ENCODE measurements at regions not wholly inside any gene's neighbourhood (a gene's known extent, or its start where the extent isn't known, plus 50 kb on each side); places are given as distances from the start of the nearest gene placed in this dataset.

DNA sequence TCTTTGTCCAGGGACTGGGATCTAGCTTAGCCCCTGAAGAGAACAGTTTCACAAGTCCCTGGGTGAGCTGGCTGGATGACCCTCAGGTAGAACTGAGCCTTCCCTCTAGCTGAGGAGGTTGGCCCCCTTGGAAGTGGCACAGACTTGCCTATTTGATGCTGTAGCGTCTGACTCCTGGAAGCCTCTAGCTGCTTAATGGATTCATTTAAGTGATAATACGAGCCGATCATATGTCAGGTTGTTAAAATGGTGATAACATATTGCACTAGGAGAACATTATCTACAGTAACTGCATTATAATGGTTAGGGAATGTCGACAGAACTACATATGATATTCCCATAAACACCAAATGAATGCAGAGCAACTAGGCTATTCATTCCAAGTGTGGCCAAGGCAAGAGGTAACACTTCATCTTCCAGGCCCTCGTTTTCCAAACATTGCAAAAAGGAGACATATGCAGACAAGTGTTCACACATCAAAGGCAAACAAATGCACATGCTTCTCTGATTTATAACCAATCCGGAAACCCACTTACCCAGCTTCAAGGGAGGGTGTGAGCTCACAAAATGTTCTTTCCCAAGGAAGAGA, 340.1 kb upstream of the PLXNA2 start:
- POLR2A ChIA-PET, result no interaction called here
- no peak for TF ChIP-seq HDGF (IDR thresholded peaks at IDR 0.05; ENCODE audit: borderline replicate concordance)
- no peak for TF ChIP-seq ELF4 (IDR thresholded peaks at IDR 0.05)
- TF ChIP-seq FOXK2 (IDR thresholded peaks at IDR 0.05), result no peak
- TF ChIP-seq, protein P1, sequence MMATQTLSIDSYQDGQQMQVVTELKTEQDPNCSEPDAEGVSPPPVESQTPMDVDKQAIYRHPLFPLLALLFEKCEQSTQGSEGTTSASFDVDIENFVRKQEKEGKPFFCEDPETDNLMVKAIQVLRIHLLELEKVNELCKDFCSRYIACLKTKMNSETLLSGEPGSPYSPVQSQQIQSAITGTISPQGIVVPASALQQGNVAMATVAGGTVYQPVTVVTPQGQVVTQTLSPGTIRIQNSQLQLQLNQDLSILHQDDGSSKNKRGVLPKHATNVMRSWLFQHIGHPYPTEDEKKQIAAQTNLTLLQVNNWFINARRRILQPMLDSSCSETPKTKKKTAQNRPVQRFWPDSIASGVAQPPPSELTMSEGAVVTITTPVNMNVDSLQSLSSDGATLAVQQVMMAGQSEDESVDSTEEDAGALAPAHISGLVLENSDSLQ (IDR thresholded peaks at IDR 0.05), result no peak
- no peak for TF ChIP-seq ZNF384 (IDR thresholded peaks at IDR 0.05)
- TF ChIP-seq LEF1 (IDR thresholded peaks at IDR 0.05; ENCODE audit: borderline replicate concordance), result no peak
- CTCF ChIA-PET, result no interaction called here
- DNase-seq (ENCODE audit: extremely low spot score), result no peak

DNA sequence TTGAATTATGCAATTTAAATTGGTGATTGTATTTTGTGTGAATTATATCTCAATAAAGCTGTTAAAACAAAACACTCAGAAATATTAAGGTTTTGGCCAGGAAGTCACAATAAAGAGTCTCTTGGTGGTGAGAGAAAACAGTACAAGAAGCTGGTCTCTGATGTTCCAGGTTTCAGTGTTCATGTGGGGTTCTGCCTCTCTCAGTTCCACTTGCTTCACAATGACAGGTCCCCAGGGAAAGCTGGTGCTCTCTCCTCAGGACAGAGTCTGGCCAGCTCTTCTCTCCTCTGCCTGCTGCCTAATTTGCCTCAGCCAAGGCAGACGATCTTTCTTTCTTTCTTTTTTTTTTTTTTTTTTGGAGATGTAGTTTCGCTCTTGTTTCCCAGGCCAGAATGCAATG, 342.9 kb upstream of the PLXNA2 start:
- TF ChIP-seq CTBP1 (IDR thresholded peaks at IDR 0.05; ENCODE audit: borderline replicate concordance) (no peak), L3MBTL2 (conservative IDR thresholded peaks at IDR 0.05) (no peak), ZNF384 (IDR thresholded peaks at IDR 0.05) (no peak), LEF1 (IDR thresholded peaks at IDR 0.05; ENCODE audit: borderline replicate concordance) (no peak), ARNT (IDR thresholded peaks at IDR 0.05) (no peak), BHLHE40 (IDR thresholded peaks at IDR 0.05; ENCODE audit: borderline replicate concordance) (no peak), SUZ12 (IDR thresholded peaks at IDR 0.05) (no peak), FOXM1 (IDR thresholded peaks at IDR 0.05; ENCODE audit: borderline replicate concordance) (no peak)
- TF ChIP-seq, protein P1 (IDR thresholded peaks at IDR 0.05), result no peak
- CTCF ChIA-PET, result interaction anchor here (0.6 kb wide), 1 partner anchor 759 kb away, joined by 3 read pairs; no protein-coding TSS in a partner anchor
- POLR2A ChIA-PET, result no interaction called here
- no peak for DNase-seq (ENCODE audit: extremely low spot score)

DNA sequence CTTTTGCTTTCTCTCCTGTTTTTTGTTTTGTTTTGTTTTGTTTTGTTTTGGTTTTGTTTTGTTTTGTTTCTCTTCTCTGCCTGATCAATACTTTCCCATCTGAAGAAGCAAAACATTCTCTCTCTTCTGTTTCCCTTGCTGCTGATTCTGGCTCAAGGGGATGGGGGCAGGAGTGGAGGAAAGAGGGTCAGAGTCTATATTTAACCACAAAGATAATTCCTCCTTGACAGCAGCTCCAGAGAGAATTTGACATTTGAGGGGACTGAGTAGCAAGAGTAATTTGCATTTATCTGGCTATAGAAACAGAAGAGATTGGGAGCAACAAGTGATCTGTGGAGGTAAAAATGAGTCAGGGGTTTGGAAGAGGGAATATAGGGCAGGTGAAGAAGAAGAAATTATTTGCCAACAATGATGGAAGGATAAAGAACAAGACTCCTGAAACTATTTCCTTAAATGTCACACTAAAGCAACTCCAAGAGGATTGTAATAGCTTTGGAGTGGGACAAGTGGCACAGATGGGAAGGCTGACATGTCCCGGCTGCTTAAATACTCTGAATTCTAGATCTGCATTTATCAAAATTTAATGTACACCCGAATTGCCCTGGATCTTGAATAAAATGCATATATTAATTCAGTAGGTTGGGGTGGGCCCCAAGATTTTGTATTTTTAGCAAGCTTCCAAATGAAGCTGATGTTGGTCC, 349.3 kb upstream of the PLXNA2 start:
- ChIA-PET POLR2A (no interaction called here), CTCF (no interaction called here)
- TF ChIP-seq ARNT (IDR thresholded peaks at IDR 0.05), result no peak
- no peak for TF ChIP-seq L3MBTL2 (conservative IDR thresholded peaks at IDR 0.05)
- TF ChIP-seq FOXA1 (IDR thresholded peaks at IDR 0.05), result no peak
- no peak for TF ChIP-seq ELF4 (IDR thresholded peaks at IDR 0.05)
- TF ChIP-seq HDGF (IDR thresholded peaks at IDR 0.05; ENCODE audit: borderline replicate concordance), result no peak
- no peak for TF ChIP-seq FOXK2 (IDR thresholded peaks at IDR 0.05)
- no peak for TF ChIP-seq NFRKB (IDR thresholded peaks at IDR 0.05)
- TF ChIP-seq FOXM1 (IDR thresholded peaks at IDR 0.05; ENCODE audit: borderline replicate concordance), result no peak
- TF ChIP-seq, protein P1 (IDR thresholded peaks at IDR 0.05), result no peak
- TF ChIP-seq CTBP1 (IDR thresholded peaks at IDR 0.05; ENCODE audit: borderline replicate concordance), result no peak
- no peak for TF ChIP-seq SUZ12 (IDR thresholded peaks at IDR 0.05)
- no peak for TF ChIP-seq ZNF384 (IDR thresholded peaks at IDR 0.05)
- TF ChIP-seq TARDBP (IDR thresholded peaks at IDR 0.05), result no peak
- DNase-seq (ENCODE audit: extremely low spot score), result no peak

DNA sequence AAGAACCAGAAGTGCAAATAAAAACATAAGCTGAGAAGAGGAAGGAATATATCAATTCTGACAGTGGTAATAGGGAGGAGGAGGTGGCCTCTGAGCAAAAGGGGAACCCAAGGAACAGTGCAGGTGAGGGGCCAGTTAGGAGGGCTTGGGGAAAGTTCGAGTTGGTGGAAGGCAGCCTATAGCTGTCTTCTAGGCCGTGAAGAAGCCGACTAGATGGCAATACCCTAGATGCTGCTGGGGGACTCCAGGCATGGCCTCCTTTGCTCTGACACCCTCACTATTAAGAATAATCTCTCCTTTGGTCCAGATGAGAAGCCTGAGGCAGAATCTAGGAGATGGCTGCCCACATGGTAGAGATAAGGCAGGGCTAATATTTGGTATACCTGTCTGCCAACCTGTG, 351.1 kb upstream of the PLXNA2 start:
- ChIA-PET CTCF (no interaction called here), POLR2A (no interaction called here)
- TF ChIP-seq, protein P1 (IDR thresholded peaks at IDR 0.05), result no peak
- TF ChIP-seq ARNT (IDR thresholded peaks at IDR 0.05), result no peak
- no peak for TF ChIP-seq HDGF (IDR thresholded peaks at IDR 0.05; ENCODE audit: borderline replicate concordance)
- TF ChIP-seq BHLHE40 (IDR thresholded peaks at IDR 0.05; ENCODE audit: borderline replicate concordance), result no peak
- no peak for TF ChIP-seq SP1 (IDR thresholded peaks at IDR 0.05)
- no peak for TF ChIP-seq ELF4 (IDR thresholded peaks at IDR 0.05)
- DNase-seq (ENCODE audit: extremely low spot score), result no peak

DNA sequence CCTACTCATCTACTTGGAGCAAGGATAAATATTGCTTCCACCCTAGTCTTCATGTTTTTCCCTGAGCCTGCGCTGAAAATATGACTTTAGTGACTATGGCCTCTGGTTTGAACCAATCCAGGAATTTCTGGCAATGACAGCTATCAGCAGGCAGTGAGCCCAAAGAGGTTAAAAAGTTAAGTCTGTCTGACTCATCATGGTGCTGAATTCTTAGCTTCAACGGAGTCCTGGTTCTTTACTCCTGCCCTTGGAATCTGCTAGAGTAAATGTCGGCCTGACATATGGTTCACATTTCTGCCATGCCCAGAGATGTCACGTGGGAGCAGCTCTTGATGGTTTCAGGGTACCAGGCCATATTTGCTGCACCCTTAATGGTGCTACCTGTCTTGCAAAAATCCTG, 351.6 kb upstream of the PLXNA2 start:
- TF ChIP-seq ZNF384 (IDR thresholded peaks at IDR 0.05), result no peak
- TF ChIP-seq, protein P1 (IDR thresholded peaks at IDR 0.05), result no peak
- no peak for TF ChIP-seq CTBP1 (IDR thresholded peaks at IDR 0.05; ENCODE audit: borderline replicate concordance)
- no peak for TF ChIP-seq BHLHE40 (IDR thresholded peaks at IDR 0.05; ENCODE audit: borderline replicate concordance)
- TF ChIP-seq LEF1 (IDR thresholded peaks at IDR 0.05; ENCODE audit: borderline replicate concordance), result no peak
- no peak for TF ChIP-seq SP1 (IDR thresholded peaks at IDR 0.05)
- no peak for TF ChIP-seq TARDBP (IDR thresholded peaks at IDR 0.05)
- TF ChIP-seq FOXM1 (IDR thresholded peaks at IDR 0.05; ENCODE audit: borderline replicate concordance), result no peak
- TF ChIP-seq FOXK2 (IDR thresholded peaks at IDR 0.05), result no peak
- TF ChIP-seq NFRKB (IDR thresholded peaks at IDR 0.05), result no peak
- TF ChIP-seq ELF4 (IDR thresholded peaks at IDR 0.05), result no peak
- TF ChIP-seq FOXA1 (IDR thresholded peaks at IDR 0.05), result no peak
- TF ChIP-seq SUZ12 (IDR thresholded peaks at IDR 0.05), result no peak
- no peak for TF ChIP-seq HDGF (IDR thresholded peaks at IDR 0.05; ENCODE audit: borderline replicate concordance)
- TF ChIP-seq ARNT (IDR thresholded peaks at IDR 0.05), result no peak
- TF ChIP-seq L3MBTL2 (conservative IDR thresholded peaks at IDR 0.05), result no peak
- DNase-seq (ENCODE audit: extremely low spot score), result no peak
- ChIA-PET POLR2A (no interaction called here), CTCF (no interaction called here)
